Mononuclear cell (primary cell): ENCODE measurements at regions not wholly inside any gene's neighbourhood (a gene's known extent, or its start where the extent isn't known, plus 50 kb on each side); places are given as distances from the start of the nearest gene placed in this dataset.

Experiments
- H3K27me3 ChIP-seq: 2 replicates; pipeline ENCODE4 v1.6.0; 2011; ENCODE audit warnings: low read length, control low read depth; ENCODE audit not compliant: insufficient read depth
- H3K4me1 ChIP-seq: 2 replicates; pipeline ENCODE4 v1.5.1; 2011; ENCODE audit warnings: mild to moderate bottlenecking, low read length, control low read depth; ENCODE audit not compliant: insufficient read depth
- H3K4me3 ChIP-seq: 2 replicates; pipeline ENCODE4 v1.5.1; 2011; ENCODE audit warnings: mild to moderate bottlenecking, low read length, moderate library complexity
- H3K9me3 ChIP-seq: 2 replicates; pipeline ENCODE4 v1.5.1; 2011; ENCODE audit warnings: low read depth, mild to moderate bottlenecking, control low read depth, low read length

- peaks cover 11% of the 10 kb centered on the region for H3K27me3 ChIP-seq
- no peaks in the 10 kb centered on the region for H3K4me1 ChIP-seq
- no peak overlapping the region for H3K4me3 ChIP-seq
- H3K9me3 ChIP-seq: no peaks in the 10 kb centered on the region
These were observed 114.3 kb downstream of the NAV1 start for GRCh38 chr1:201653233-201653632.

DNA sequence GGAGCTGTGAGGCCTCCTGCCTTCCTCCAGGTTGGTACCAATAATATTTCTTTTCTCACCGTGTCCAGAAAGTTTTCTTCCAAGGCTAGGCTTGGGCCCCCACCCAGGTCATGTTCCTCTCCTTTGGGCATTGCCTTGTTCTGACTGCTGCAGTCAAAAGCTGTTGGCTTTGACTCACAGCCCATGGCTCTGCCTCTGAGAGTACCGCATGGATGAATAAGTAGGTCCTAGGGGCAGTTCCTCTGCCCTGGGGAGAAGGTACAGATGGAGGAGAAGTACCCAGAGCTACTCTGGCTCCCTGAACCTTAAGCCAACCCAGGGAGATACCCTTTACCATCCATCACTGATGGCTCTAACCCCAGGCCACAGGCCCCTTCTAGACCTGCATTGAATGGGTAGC lies 115.0 kb downstream of the NAV1 start:
- no peak overlapping the region for H3K4me3 ChIP-seq
- H3K4me1 ChIP-seq: no peaks in the 10 kb centered on the region
- peaks cover 9% of the 10 kb centered on the region for H3K27me3 ChIP-seq
- no peaks in the 10 kb centered on the region for H3K9me3 ChIP-seq

DNA sequence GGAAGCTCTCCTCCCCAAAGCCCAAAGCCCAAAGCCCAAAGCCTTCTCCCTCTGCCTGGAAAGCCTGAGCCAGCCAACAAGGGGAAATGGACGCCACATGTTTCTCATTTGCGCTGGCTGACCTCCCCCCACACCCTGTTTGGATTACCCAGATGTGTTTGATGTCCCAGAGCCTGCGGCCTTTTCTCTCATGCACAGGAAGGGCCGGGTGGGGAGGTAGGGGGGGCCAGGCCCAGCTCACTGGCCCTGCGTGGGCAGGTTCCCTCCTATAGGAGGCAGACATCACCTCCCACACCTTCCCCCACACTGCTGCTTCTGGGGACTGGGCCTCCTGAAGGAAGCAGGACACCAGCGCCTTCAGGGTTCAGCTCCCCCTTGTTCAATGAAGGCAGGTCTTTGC lies 116.3 kb downstream of the NAV1 start:
- no peaks in the 10 kb centered on the region for H3K27me3 ChIP-seq
- H3K4me3 ChIP-seq: no peak overlapping the region
- no peaks in the 10 kb centered on the region for H3K9me3 ChIP-seq
- no peaks in the 10 kb centered on the region for H3K4me1 ChIP-seq

- Histone ChIP-seq H3K4me3 (no peak overlapping the region), H3K9me3 (no peaks in the 10 kb centered on the region), H3K4me1 (no peaks in the 10 kb centered on the region), H3K27me3 (no peaks in the 10 kb centered on the region)
These were observed 117.0 kb downstream of the NAV1 start for GRCh38 chr1:201655910-201656309.

DNA sequence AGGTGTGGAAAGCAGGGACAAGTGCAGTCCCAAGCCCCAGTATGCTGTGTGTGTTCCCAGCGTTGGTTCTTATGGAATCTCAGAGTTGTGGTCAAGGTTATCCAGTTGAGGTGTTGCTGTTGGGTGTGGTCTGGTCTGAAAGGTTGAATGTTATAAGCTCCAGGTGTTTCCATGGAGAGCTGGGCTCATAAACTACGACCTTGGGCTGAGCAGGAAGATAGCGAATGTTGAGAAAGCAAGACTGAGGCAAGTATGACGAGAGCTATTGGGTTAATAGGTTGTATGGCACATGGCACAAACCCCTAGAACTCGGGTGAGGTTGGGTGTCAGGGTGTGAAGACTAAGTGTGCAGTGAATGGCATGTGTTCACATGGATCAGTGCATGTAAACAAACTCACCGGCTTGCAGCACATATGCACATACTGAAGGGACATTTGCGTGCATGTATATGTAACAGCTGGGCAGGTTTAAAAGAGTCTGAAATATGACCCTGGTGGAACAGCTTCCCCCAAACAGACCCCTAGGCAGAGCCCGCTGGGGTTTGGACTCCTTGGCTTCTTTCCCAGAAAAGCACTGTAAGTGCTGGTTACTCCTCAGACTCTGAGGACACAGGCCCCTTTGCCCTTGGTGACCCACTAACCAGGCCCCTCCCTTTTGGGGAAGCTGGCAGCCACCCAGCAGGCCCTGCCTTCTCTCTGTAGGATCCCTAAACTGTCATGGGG lies 117.5 kb downstream of the NAV1 start:
- no peaks in the 10 kb centered on the region for H3K4me1 ChIP-seq
- no peaks in the 10 kb centered on the region for H3K27me3 ChIP-seq
- H3K9me3 ChIP-seq: no peaks in the 10 kb centered on the region
- H3K4me3 ChIP-seq: no peak overlapping the region

- Histone ChIP-seq H3K9me3 (no peaks in the 10 kb centered on the region), H3K4me1 (no peaks in the 10 kb centered on the region), H3K27me3 (no peaks in the 10 kb centered on the region), H3K4me3 (no peak overlapping the region)
These were observed 120.6 kb downstream of the NAV1 start for GRCh38 chr1:201659572-201659971.

GRCh38 chr1:201660931-201661822 lies 122.2 kb downstream of the NAV1 start:
- H3K4me1 ChIP-seq: no peaks in the 10 kb centered on the region

DNA sequence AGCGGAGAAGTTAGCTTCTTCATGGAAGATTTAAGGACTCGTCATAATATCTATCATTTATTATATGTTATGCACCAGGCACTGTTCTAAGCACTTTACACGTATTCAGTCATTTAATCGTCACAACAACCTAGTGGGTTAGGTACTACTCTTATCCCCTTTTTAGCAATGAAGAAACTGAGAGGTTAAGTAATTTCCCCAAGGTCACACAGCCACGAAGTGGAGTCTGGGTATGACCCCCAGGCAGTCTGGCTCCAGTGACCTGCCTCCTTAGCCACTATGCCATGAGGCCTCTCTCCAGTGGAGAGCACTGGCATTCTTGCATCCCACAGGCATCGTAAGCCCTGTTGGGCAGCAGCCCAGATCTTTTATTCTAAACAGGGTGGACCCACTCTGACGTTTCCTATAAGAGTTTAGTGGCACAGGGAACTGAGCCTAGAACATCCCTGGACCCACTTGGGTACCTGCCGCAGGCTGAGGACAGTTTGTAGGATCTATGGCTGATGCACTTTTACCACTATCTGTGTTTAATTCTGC lies 123.0 kb downstream of the NAV1 start:
- Histone ChIP-seq H3K27me3 (no peaks in the 10 kb centered on the region), H3K4me3 (no peak overlapping the region), H3K4me1 (no peaks in the 10 kb centered on the region), H3K9me3 (no peaks in the 10 kb centered on the region)

More at GRCh38 chr1:201660931-201661822, 122.2 kb downstream of the NAV1 start:
- Histone ChIP-seq H3K27me3 (no peaks in the 10 kb centered on the region), H3K9me3 (no peaks in the 10 kb centered on the region), H3K4me3 (no peak overlapping the region)

- Histone ChIP-seq H3K4me3 (no peak overlapping the region), H3K9me3 (no peaks in the 10 kb centered on the region), H3K27me3 (no peaks in the 10 kb centered on the region), H3K4me1 (no peaks in the 10 kb centered on the region)
These were observed 123.7 kb downstream of the NAV1 start for GRCh38 chr1:201662646-201663045.

DNA sequence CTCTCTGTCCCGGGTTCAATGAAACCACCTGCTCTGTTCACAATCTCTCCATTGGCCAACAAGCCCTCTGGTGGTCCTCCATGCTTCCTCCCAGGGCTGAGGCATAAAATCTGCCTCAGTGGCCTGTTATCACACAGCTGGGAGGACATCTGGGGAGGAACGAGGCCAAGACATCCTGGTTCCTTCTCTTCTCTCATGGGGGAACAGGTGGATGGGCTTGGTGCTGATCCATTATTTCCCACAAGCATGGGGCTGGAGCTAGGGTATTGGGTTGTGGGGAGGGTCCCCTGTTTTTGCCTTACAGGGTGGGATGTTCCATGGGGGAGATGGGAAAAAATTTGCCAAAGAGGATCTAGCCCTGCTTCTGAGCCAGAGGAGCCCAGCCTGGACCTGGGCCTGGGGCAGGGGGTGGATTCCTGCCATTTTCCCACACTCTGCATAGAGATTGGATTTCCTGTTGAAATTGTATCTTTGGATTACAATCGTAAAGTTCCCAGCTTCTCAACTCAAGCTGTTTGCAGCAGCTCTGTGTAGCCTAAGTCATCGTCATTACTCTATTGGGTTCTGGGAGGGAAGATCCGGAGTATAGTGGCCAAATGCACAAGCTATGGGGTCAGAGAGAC lies 124.7 kb downstream of the NAV1 start:
- H3K4me1 ChIP-seq: no peaks in the 10 kb centered on the region
- H3K27me3 ChIP-seq: no peaks in the 10 kb centered on the region
- no peaks in the 10 kb centered on the region for H3K9me3 ChIP-seq
- no peak overlapping the region for H3K4me3 ChIP-seq

DNA sequence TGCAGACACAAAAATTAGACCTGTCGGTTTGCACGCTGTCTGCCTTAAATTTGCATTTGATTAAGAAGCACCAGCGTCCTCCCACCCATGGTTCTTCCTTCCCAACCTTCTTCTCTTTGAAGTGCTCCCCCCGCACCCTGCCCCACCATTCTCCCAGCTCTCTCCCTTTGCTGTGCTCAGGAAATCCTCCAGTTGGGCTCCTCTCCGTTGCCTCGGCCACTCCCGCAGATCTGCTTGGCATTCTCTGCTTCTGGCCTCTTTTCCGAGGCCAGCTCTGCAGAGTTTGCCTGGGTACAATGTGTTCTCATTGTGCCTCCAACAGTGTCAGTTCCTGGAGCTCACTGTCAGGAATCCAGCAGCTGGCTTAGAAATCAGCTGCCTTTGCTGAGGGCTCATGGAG lies 126.1 kb downstream of the NAV1 start:
- no peaks in the 10 kb centered on the region for H3K4me1 ChIP-seq
- H3K4me3 ChIP-seq: no peak overlapping the region
- no peaks in the 10 kb centered on the region for H3K27me3 ChIP-seq
- H3K9me3 ChIP-seq: no peaks in the 10 kb centered on the region

- Histone ChIP-seq H3K4me3 (no peak overlapping the region), H3K4me1 (no peaks in the 10 kb centered on the region), H3K9me3 (no peaks in the 10 kb centered on the region), H3K27me3 (no peaks in the 10 kb centered on the region)
These were observed 127.2 kb downstream of the NAV1 start for GRCh38 chr1:201666102-201666501.

- Histone ChIP-seq H3K4me1 (no peaks in the 10 kb centered on the region), H3K27me3 (no peaks in the 10 kb centered on the region), H3K4me3 (no peak overlapping the region), H3K9me3 (no peaks in the 10 kb centered on the region)
These were observed 127.7 kb downstream of the NAV1 start for GRCh38 chr1:201666645-201667044.

DNA sequence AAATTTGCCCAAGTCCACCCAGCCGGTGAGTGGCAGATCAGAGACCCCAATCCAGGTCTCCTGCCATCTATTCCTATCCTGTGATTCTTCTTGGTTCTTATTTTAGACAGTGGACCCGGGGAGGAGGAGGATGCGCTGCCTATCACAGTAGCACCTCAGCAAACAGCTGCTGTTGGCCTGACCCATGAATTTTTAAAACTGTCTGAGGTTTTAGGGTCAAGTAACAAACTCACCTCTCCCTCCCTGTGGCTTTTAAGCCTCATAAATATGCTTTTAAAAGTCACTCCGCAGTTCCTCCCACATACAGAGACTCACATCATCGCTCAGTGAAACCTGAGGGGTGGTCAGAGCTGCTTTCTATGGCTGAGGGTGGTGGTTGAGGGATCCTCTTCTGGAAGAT lies 128.6 kb downstream of the NAV1 start:
- Histone ChIP-seq H3K4me1 (no peaks in the 10 kb centered on the region), H3K4me3 (no peak overlapping the region), H3K9me3 (no peaks in the 10 kb centered on the region), H3K27me3 (no peaks in the 10 kb centered on the region)

DNA sequence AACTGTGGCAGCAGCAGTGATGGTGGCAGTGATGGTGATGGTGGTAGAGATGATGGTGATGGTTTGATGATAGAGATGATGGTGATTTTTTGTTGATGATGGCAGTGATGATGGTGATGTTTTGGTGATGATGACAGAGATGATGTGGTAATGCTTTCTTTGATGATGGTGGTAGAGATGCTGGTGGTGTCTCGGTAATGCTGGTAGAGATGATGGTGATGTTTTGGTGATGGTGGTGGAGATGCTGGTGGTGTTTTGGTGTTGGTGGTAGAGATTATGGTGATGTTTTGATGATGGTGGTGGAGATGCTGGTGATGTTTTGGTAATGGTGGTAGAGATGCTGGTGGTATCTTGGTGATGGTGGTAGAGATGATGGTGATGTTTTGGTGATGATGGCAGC lies 131.6 kb downstream of the NAV1 start:
- Histone ChIP-seq H3K9me3 (no peaks in the 10 kb centered on the region), H3K27me3 (no peaks in the 10 kb centered on the region), H3K4me3 (no peak overlapping the region), H3K4me1 (peaks cover 1% of the 10 kb centered on the region)
